ENCODE measurements at regions not wholly inside any gene's neighbourhood (a gene's known extent, or its start where the extent isn't known, plus 50 kb on each side); places are given as distances from the start of the nearest gene placed in this dataset.

- DNase-seq, result no peak
Measured at GRCh38 chr10:113292086-113292485, 260.8 kb upstream of the HABP2 start.

GRCh38 chr10:113292743-113293142, 260.1 kb upstream of the HABP2 start:
- no peak for DNase-seq

- no peak for DNase-seq
Measured at GRCh38 chr10:113293167-113293566, 259.7 kb upstream of the HABP2 start.

DNA sequence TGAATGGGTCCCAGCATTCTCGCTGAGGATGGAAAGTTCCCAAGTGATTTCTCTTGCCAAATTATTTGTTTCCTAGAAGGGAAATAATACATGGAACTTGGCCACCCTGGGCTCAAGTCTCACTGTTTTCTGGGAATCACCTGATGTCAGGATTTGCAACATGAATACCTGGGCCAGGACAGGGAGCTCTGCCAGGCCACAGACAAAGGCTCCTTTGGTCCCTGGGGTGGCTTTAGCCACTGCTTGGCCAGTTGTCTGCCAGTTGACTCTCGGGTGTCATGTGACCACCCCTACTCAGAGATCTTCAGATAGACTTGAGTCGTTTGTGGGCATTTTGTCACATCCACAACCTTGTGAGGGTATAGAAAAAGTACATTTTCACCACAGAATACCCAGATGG, 258.0 kb upstream of the HABP2 start:
- no peak for DNase-seq

- DNase-seq, result peak; percentile 77
Measured at GRCh38 chr10:113297226-113297625, 255.6 kb upstream of the HABP2 start.

DNA sequence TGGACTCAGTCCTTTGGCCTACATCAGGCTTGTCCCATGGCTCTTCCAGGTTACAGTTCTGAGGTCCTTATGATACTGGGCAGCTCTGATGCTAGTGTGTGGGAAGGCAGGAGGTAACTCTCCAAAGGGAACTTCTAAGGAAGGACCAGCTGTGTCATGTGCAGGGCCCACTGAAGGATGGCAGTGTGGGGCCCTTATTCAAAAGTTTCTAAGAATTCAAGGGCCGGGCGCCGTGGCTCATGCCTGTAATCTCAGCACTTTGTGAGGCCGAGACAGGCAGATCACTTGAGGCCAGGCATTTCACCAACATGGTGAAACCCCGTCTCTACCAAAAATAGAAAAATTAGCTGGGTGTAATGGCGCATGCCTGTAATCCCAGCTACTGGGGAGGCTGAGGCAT, 254.2 kb upstream of the HABP2 start:
- DNase-seq, result no peak

DNA sequence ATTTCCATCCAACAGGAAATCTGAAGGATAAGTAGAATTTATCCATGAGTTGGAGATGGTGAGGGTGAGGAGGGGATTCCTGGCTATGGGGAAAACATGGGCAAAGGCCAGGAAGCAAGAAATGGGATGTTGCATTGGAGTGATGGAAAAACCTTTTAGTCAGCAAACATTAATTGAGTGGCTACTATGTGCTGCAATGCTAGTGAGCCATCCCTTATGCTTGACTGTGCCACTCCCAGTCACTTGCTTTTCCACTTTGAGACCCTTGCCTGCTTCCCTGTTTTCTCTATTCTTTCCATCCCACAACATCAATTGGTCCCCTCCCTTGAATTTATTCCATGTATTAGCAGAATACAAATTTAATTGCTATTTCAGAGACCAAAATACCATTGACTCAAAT, 252.7 kb upstream of the HABP2 start:
- no peak for DNase-seq

DNA sequence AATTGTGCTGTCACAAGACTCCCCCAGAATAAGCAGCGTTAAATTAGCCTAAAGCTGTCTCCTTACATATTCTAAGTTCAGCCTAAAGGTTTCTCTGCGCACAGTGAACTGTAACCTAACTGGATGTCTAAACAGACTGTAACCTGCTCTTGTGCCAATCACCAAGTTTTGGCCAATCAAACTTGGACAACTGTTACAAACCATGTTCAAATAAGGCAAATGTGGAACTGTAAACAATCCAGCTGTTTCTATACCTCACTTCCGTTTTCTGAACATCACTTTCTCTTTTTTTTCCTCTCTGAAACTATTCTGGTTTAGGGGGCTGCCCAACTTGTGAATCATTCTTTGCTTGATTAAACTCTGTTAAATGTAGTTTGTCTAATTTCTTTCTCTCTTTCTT, 252.2 kb upstream of the HABP2 start:
- no peak for DNase-seq

- no peak for DNase-seq
Measured at GRCh38 chr10:113301342-113301984, 251.4 kb upstream of the HABP2 start.

DNA sequence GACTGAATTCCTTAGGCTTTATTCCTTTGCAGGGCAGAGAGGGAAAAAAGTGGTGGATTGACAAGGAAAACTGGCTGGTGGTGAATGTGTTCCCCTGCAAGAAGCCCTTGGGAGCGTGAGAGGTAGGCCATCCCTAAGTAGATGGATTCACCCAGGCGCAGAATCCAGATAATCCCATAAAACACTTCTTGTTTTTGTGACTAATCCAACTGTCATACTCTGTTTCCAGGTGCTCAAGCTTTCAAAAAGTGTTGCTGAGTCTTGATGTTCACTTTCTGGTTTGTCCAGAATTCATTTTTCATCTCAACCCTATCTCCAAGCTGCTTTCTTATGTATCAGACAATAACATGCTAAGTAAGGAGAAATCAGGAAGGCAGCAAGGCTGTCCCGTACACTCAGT, 250.8 kb upstream of the HABP2 start:
- no peak for DNase-seq

DNA sequence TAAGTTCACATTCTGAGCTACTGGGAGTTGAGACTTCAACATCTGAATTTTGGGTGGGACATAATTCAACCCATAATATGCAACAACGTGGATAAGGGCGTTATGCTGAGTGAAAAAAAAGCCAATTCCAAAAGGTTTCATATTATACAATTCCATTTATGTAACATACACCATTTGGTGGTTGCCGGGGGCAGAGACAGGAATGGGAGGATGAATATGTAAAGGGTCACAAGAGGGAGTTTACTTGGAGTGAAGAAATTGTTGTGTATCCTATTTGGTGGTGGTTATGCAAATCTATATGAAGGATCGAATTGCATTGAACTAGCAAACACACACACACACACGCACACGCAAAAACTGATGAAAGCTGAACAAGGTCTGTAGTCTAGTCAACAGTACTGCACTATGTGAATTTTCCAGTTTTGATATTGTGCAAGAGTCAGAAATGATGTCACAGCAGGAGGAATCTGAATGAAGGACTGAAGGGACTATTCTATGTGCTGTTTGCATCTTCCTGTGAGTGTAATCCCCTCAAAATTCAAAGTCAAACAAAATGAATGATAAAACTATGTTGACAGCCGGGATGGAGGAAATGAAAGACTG, 249.2 kb upstream of the HABP2 start:
- DNase-seq, result peak; percentile 59

DNA sequence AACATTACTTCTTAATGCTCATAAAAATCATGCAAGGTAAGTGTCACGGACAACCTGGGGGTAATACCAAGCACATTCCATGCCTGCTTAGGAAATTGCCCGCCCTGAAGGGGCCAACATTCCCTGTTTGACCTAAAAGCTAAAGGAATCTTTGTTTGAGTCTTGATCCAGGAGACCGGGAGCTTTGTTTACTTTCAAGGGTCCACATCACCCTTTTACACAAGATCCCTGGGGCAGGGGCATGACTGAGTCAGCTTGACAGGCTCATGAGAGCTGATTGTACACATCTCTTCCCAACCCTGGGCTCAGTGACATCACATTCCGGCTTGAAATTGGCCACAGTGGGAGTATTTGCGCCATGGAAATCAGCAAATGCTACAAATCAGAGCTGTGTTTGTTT, 248.1 kb upstream of the HABP2 start:
- DNase-seq, result no peak

GRCh38 chr10:113305871-113306270, 247.0 kb upstream of the HABP2 start:
- DNase-seq, result peak; percentile 79

GRCh38 chr10:113309791-113310190, 243.1 kb upstream of the HABP2 start:
- no peak for DNase-seq

DNA sequence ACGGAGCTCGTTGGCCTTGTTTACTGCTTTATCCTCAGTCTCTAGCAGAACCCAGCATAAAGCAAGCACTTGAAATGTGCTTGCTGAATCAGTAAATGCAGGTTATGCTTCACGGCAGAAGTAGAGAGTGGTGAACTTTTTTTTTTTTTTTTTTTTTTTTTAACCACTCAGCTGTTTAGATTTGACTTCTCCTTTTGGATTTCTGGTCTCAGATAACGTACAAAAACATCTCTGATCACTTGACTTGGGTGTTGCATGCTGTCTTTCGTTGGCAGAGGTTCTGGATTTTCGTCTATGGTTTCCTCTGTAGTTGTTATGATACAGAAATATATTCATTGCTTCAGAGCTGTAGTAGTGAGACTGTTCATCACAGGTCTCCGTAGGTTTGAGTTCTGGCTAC, 242.5 kb upstream of the HABP2 start:
- DNase-seq, result no peak

- DNase-seq, result peak; percentile 11
Measured at GRCh38 chr10:113313048-113313602, 239.7 kb upstream of the HABP2 start.

DNA sequence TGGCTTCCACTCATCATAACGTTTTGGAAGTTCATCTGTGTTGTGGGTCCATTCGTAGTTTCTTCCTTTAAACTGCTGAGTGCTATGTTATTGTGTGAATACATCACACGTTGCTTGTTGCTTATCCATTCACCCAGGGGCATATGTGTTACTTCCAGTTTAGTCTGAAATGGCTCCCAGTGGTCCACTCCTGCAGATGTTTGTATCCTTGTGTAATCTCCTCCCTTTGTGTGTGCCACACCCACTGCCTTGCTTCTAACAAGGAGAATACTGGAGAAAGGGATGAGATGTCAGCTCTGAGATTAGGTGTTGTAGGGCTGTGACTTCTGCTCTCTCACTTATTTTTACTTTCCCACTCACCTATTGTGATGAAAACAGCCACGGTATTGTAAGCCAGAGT, 239.1 kb upstream of the HABP2 start:
- DNase-seq, result no peak

GRCh38 chr10:113316506-113316905, 236.3 kb upstream of the HABP2 start:
- DNase-seq, result no peak

DNA sequence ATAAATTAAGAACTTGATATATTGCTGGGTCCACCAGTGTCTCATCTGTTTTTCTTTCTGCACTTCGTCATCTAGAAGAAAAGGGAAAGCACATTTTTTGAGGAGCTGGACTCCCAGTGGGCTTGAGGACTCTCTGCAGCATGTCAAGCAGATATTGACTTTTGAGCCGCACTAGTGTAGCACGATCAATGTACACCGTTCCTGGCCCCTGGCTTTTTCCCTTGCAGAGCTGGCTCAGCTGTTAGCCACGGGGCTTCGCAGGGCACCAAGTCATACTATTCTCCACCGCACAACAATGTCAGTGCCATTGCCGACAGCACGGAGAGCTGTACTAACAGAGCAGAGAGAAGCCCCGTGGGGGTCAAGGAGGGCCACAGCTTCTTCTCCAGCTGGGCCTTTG, 235.4 kb upstream of the HABP2 start:
- no peak for DNase-seq

DNA sequence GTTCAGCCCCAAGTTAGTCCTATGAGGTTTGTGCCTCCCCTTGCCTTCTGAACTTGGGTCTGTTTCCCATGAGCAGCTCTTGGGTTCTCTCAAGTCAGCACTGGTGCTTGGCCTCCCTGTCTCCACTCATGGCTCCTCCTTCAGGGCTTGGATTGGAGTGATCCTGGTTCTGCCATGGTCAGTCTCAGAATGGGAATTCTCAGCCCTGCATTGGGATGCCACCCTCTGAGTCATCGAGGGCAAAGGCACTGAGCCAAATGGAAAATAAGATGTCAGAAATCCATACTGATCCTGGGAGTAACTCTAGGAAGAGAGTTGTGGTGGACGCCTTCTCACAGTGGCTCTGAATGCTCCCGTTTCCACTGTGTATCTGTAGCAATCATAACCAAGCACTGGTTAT, 233.4 kb upstream of the HABP2 start:
- no peak for DNase-seq

DNA sequence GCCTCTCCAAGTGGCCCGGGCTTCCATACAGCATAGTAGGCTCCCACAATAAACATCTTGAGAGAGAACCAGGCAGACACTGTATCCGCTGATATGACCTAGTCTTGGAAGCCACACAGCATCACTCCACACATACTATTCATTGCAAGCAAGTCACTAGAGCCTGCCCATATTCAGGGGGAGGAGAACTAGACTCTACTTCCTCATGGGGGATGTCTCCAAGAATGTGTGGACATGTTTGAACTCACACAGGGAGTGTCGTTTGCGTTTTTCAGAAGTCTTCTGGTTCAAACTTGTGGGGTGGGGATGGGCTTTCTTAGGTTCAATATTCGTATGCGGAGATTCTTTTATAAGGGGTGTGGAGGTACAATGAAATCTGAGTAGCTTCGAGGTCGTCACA, 232.6 kb upstream of the HABP2 start:
- DNase-seq, result no peak

GRCh38 chr10:113320987-113321386, 231.9 kb upstream of the HABP2 start:
- no peak for DNase-seq

GRCh38 chr10:113322843-113323242, 230.0 kb upstream of the HABP2 start:
- DNase-seq, result no peak

- DNase-seq, result no peak
Measured at GRCh38 chr10:113323985-113324384, 228.9 kb upstream of the HABP2 start.

All from fibroblast of skin of right biceps (primary cell).